HEK293T (cell line): ENCODE measurements at regions not wholly inside any gene's neighbourhood (a gene's known extent, or its start where the extent isn't known, plus 50 kb on each side); places are given as distances from the start of the nearest gene placed in this dataset.

ENCODE experiments used
- BHLHE40 ChIP-seq: fragments of 450-650 bp; IDR thresholded peaks from 2 replicates; pipeline ENCODE4 v1.6.1; 2016; ENCODE audit warnings: mild to moderate bottlenecking, moderate library complexity, borderline replicate concordance
- FOXA1 ChIP-seq: fragments of 450-650 bp; IDR thresholded peaks from 2 replicates; pipeline ENCODE4 v1.6.1; 2016; ENCODE audit warnings: mild to moderate bottlenecking
- FOXM1 ChIP-seq: fragments of 450-650 bp; IDR thresholded peaks from 2 replicates; pipeline ENCODE4 v1.6.1; 2017; ENCODE audit warnings: mild to moderate bottlenecking, borderline replicate concordance
- SP1 ChIP-seq: fragments of 450-650 bp; IDR thresholded peaks from 2 replicates; pipeline ENCODE4 v1.6.1; 2017
- SUZ12 ChIP-seq: fragments of 450-650 bp; IDR thresholded peaks from 2 replicates; pipeline ENCODE4 v1.6.1; 2016; ENCODE audit warnings: mild to moderate bottlenecking
- TARDBP ChIP-seq: fragments of 450-650 bp; IDR thresholded peaks from 2 replicates; pipeline ENCODE4 v1.6.1; 2016

GRCh38 chr5:67647772-67648171 is 451.2 kb upstream of the CD180 start:
- TF ChIP-seq FOXA1 (no peak), TARDBP (no peak), BHLHE40 (no peak), SP1 (no peak), FOXM1 (no peak), SUZ12 (no peak)
